HG03108 (cell line): ENCODE measurements at regions not wholly inside any gene's neighbourhood (a gene's known extent, or its start where the extent isn't known, plus 50 kb on each side); places are given as distances from the start of the nearest gene placed in this dataset.
"Not testable (repeated sequence)": the region's sequence is repeated elsewhere in the genome, so short reads cannot be mapped to it uniquely, and the experiment has no call there.

Experiments
- ATAC-seq: cut with Tn5 transposase; IDR thresholded peaks from one replicate; pipeline ENCODE4 v1.9.1; 2021; ENCODE audit warnings: moderate library complexity; ENCODE audit not compliant: unreplicated experiment

- ATAC-seq, result no peak
These were observed 82.2 kb upstream of the TNP1 start for GRCh38 chr2:216942016-216942415.

DNA sequence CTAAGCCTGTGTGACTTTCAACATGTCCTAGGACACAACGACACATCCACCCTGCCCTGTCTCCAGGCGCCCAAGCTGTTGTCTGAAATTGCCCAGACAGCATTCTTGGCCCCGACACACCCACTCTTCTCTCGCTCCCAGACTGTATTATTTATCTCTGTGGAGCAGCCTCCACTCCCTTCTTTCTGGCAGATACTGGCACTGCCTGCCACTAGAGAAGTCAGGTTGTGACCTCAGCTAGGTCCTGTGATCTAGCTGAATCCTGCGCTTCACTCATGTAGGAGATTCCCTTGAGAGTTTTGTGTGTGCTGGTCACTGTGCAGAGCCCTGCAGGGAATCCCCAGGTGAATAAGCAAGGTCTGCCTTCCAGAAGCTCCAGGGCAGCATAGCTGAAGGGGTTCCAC lies 77.1 kb upstream of the TNP1 start:
- ATAC-seq, result no peak

DNA sequence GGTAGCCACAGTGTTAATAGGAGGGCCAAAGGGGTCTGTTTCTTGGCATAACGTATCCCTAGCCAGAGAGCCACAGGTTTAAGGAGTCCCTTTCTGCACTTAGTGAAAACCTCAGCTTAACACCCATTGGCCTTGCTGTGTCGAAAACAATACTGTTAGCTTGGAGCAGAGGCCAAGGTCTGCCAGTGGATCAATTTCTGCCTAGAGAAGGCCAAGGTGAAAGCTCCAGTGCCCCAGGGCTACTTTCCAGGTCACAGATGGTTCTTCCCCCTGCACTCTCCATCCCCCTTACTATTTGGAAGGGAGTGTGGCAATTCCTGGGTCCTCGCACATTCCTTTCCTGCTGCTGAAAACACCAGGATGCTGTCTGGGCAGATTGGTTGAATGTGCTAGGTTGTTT lies 74.8 kb upstream of the TNP1 start:
- no peak for ATAC-seq

- no peak for ATAC-seq
These were observed 74.3 kb upstream of the TNP1 start for GRCh38 chr2:216934151-216934550.

DNA sequence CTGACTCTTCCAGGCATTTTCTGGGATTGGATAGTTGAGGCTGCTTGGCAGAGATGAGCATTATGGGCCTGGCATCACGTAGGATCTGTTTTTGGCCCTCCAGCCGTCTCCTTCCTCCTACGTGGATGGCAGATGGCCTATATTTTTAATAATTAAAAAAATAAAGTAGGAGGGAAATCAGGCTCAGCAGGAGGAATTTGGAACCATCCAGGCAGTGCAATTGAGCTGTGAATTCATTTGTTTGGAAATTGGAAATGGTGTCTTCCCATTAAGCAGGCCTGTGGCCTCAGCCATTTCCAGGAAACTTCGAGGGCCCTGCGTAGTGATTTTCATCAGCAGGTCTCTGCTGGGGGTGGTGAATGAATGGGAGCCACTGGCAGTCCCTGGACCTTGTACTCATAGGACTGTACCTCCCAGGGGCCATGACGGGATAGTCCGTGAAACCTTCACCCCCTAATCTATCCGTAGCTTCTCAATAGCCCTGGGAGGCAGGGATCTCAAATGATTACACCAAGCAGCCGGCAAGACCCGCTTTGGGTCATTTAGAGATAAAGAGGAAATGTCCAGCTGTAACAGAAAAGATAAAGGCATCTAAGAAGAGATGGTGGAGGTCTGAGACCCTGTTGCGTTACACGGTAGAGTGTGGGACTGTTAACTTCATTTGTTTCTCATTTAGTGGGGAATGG lies 73.1 kb upstream of the TNP1 start:
- no peak for ATAC-seq

DNA sequence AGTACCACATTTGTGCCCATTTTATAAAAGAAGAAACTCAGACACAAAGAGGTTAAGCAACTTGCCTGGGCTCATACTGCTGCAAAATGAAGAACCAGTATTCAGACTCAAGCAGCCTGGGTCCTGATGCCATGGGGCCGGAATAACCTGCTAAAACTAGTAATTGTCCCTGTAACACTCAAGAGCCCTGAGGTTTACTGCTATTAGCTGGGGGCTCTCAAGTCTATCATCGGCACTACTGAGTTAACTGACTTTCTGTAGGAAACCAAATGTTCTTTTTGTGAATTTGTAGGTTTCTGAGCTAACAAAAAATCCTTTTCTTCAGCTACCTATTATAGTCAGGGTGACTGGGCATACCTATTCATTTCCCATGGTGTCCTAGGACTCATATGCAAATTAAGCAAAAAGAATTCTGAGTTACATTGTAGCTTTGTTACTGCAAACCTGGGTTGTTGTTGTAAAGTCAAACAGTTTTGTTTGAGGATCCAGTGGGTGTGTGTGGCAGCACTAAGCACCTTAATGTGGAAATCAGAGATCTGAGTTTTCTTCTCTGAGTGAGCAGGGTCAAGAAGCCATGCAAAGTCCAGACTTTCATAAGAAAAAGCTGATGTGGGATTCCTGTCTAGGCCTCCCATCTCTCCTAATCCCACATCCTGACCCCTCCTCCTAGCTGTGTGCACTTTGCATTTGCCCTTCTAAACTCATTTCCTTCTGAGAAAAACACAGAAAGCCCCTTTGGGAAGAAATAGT lies 72.4 kb upstream of the TNP1 start:
- no peak for ATAC-seq

DNA sequence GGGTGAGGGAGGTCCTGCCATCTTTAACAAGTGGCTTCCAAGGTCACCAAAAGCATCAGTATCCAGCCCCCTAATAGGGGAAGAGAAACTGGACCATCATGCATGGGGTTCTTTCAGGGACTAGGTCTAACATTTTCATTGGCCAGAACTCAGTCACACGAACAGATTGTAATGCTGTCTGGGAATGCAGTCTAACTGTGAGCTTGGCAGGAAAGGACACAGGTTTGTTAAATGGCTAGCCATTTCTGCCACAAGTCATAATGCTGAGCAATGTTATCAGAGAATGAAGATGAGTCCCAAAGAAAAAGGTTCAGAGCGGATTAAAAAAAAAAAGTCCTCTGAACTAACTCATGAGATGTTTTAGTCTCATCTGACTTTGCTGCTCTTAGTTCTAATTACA lies 70.9 kb upstream of the TNP1 start:
- ATAC-seq, result no peak

GRCh38 chr2:216929338-216929737 lies 69.5 kb upstream of the TNP1 start:
- ATAC-seq, result not testable (repeated sequence)

- no peak for ATAC-seq
These were observed 67.3 kb upstream of the TNP1 start for GRCh38 chr2:216927163-216927562.

DNA sequence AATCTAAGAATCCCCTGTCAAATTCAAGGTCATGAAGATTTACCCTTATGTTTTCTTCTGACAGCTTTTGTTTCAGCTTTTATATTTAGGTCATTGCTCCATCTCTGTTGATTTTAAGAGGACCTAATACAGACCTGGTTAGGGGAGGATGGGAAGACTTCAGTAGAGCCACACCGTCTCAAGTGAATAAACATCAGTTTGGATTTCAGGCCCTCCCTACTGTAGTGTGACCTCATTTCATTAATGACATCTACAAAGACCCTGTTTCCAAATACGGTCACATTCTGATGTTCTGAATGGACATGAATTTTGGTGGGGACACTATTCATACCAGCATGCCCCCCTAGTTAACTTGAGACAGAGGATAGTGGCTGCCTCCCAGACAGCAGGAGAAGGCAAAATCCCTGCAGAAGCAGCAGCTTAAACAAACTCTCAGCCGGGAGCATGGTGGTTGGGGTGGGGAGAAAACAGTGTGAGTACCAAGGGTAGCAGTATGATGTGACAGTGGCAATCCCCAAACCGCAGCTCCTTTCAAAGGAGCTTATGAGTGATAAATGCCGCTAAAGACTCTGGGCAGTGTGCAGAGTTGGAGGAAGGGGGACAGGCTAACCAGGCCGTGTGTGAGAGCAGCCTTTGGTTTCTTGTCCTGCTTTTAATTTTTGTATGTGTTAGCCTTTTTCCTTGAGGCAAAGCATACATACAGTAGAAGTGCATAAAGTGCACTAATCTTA lies 65.9 kb upstream of the TNP1 start:
- ATAC-seq, result no peak

DNA sequence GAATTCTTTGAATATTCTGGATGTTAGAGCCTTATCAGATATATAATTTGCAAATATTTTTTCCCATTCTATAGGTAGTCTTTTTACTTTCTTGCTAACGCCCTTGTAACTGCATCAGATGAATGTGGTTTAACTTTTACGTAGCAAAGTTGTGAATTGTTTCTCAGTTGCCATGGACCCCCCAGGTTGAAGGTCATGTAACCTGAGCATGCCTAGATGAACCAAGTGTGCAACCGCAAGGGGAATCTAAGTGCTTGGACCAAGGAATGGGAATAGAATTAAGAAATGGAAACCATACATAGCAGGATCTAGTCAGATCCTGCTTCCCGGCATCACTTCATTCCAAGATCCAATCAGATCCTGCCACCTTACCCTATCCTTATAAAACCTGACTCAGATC lies 65.1 kb upstream of the TNP1 start:
- no peak for ATAC-seq

- no peak for ATAC-seq
These were observed 63.8 kb upstream of the TNP1 start for GRCh38 chr2:216923706-216924105.

DNA sequence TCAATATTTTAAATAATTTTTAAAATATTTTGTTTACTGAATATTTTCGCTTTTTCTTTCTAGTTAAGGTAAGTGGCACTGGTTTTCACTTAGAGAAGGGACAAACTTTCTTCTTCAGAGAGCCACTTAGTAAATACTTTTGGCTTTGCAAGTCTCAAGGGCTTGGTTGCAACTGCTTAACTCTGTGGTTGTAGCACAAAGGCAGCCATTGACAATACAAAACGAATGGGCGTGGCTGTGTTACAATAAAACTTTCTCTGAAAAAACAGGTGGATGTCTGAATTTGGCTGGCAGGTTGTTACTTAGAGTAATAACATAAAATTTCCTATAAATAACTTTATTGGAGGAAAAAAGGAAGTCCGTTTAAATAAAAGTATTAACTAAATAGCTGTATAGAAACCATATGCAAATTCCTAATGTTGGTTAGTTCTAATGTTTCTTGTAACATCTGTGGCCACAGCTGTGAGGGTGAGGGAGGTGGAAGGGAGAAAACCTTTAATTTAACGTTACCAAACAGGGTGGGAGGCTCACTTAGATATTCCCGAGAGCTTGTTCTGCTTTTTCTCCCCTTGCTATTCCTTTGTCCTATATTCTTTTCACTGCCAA lies 62.4 kb upstream of the TNP1 start:
- ATAC-seq, result no peak

- ATAC-seq, result no peak
These were observed 61.1 kb upstream of the TNP1 start for GRCh38 chr2:216920937-216921456.

GRCh38 chr2:216920143-216920876 lies 60.4 kb upstream of the TNP1 start:
- ATAC-seq, result no peak

DNA sequence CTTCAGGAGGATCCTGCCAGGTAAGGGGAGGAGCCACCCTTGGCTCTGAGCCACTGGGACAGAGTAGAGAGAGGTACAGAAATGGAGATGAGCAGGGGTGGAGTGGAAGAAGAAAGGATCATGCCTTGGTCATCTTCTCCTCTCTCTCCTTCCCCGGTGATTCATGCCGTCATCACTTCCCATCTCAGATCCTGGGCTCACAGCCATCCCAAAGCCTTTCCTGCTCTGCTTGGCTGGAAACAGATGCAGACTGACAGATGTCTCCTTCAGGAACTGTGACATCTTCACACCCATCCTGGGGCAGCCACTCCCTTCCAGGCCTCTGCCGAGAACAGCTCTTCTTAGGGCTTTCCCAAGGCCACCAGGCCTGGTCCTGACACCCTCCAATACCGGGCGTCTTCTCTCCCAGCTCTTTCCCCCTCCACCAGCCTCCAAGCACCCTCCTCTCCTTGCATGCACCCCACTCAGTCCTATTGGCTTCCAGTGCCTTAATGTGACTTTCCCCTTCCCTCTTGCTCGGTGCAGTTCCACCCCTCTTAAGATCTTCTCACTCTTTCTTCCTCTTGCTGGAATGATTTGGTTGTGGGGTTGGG lies 58.3 kb upstream of the TNP1 start:
- no peak for ATAC-seq

DNA sequence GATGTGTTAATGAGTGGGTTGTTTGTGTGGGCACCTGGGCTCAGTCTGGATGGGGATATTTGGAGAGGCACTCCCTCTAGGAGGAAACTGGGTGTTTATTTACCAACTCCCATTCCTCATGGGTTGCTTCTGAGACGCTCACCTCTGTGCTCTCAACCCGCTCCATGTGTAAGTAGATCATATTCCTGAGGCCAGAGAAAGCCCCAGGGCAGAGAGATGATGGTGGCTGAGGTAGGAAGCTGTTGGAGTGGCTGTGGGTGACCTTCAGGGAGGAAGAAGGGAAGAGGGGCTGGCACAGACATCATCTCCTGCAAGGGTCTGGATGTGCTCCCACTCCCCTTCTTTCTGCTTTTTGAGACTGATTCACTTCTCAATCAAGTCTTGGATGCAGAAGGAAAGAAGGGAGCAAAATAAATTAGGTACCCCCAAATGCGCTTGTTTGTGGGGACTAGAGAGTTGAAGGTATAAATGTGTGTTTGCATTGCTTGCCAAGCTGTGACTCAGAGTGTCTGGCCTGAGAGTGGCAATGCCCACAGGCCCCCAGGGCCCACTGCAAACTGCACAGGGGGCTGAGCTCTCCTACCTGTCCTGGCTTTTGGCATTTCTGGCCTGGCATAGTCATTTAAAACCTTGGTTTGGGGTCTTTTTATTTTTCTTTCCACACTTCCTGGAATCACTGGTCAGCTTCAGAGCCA lies 57.2 kb upstream of the TNP1 start:
- no peak for ATAC-seq

GRCh38 chr2:216915557-216916150 lies 55.8 kb upstream of the TNP1 start:
- ATAC-seq, result no peak

GRCh38 chr2:216914491-216914890 lies 54.6 kb upstream of the TNP1 start:
- no peak for ATAC-seq
